ENCODE measurements at regions not wholly inside any gene's neighbourhood (a gene's known extent, or its start where the extent isn't known, plus 50 kb on each side); places are given as distances from the start of the nearest gene placed in this dataset.

- TF ChIP-seq CTCF (IDR thresholded peaks at IDR 0.05), result no peak
- TF ChIP-seq POLR2A (IDR thresholded peaks at IDR 0.05), result no peak
These were observed 181.3 kb downstream of the NFKBIZ start for GRCh38 chr3:102030661-102031060.

All from Peyer's patch (tissue), 4 donors.